GM10248 (cell line): ENCODE measurements at regions not wholly inside any gene's neighbourhood (a gene's known extent, or its start where the extent isn't known, plus 50 kb on each side); places are given as distances from the start of the nearest gene placed in this dataset.
"Not testable (repeated sequence)": the region's sequence is repeated elsewhere in the genome, so short reads cannot be mapped to it uniquely, and the experiment has no call there.

Experiments used
- CTCF ChIA-PET: fragments of 300-600 bp; sonication (Branson Sonifier 250); formaldehyde crosslinking; extraction: SDS; loops from one replicate; lab custom pipeline; 2021; ENCODE audit warnings: antibody characterized with exemption; lab: Yijun Ruan, JAX
- POLR2A ChIA-PET: fragments of 350-650 bp; sonication (Branson Sonifier 250); formaldehyde crosslinking; extraction: SDS; loops from one replicate; lab custom pipeline; 2020; ENCODE audit warnings: antibody characterized with exemption; lab: Yijun Ruan, JAX
- DNase-seq: peaks from one replicate; pipeline ENCODE4 v3.0.0; 2012; ENCODE audit errors: extremely low spot score
- TF ChIP-seq, protein P1 (sequence below): IDR thresholded peaks from 2 replicates; pipeline ENCODE4 v1.5.1; 2012; ENCODE audit warnings: mild to moderate bottlenecking, low read depth; ENCODE audit errors: extremely low read depth, missing control alignments, control extremely low read depth

DNA sequence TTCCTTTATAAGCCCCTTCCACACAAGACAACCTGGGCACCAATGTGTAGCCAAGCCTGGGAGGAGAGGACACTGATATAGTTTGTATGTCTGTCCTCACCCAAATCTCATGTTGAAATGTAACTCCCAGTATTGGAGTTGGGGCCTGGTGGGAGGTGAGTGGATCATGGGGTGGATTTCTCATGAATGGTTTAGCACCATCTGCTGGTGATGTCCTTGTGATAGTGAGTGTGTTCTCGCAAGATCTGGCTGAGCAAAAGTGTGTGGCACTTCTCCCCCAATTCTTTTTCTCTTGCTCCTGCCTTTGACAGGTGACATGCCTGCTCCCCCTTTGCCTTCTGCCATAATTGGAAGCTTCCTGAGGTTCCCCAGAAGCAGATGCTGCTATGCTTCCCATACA is 135.8 kb downstream of the USP31 start:
- ChIA-PET CTCF (interaction anchor here (0.9 kb wide), 1 partner anchor 17 kb away, joined by 3 read pairs; no protein-coding TSS in a partner anchor), POLR2A (no interaction called here)
- TF ChIP-seq, protein P1, sequence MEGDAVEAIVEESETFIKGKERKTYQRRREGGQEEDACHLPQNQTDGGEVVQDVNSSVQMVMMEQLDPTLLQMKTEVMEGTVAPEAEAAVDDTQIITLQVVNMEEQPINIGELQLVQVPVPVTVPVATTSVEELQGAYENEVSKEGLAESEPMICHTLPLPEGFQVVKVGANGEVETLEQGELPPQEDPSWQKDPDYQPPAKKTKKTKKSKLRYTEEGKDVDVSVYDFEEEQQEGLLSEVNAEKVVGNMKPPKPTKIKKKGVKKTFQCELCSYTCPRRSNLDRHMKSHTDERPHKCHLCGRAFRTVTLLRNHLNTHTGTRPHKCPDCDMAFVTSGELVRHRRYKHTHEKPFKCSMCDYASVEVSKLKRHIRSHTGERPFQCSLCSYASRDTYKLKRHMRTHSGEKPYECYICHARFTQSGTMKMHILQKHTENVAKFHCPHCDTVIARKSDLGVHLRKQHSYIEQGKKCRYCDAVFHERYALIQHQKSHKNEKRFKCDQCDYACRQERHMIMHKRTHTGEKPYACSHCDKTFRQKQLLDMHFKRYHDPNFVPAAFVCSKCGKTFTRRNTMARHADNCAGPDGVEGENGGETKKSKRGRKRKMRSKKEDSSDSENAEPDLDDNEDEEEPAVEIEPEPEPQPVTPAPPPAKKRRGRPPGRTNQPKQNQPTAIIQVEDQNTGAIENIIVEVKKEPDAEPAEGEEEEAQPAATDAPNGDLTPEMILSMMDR = no peak
- no peak for DNase-seq

DNA sequence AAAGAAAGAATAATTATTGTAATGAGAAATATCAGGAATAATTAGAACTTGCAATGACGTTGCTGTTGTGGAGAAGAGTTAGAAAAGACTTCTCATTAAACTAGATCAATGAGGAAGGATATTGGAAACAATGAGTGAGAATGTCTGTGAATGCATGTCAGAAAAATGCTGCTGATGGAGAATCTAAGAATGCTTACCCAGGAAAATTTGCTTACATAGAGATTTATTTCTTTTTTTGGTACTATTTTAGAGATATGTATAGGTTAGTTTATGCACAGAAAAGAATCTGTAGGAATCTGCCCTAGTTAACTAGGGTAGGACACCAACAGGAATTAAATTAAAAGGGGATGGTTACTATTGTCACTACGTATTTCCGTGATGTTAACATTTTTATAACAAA is 140.2 kb downstream of the USP31 start:
- DNase-seq = no peak
- ChIA-PET CTCF (no interaction called here), POLR2A (no interaction called here)
- TF ChIP-seq, protein P1 = no peak

DNA sequence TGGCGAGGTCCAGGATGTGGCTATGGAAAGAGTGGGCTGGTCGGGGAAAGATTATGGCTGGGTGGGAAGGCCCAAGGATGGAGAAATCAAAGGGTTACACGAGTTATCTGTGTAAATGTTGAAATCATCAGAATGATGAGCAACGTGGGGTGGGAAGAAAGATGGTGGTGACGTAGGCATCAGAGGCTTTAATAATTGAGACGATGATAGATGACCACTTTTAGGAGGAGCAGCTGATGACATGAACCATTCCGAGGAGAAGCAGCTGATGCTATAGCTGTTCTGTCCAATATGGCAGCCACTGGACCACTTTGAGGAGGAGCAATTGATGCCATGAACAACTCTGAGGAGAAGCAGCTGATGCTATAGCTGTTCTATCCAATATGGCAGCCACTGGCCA is 141.2 kb downstream of the USP31 start:
- no peak for DNase-seq
- CTCF ChIA-PET = no interaction called here
- TF ChIP-seq, protein P1 = no peak
- POLR2A ChIA-PET = no interaction called here

- CTCF ChIA-PET = no interaction called here
- POLR2A ChIA-PET = no interaction called here
- TF ChIP-seq, protein P1 = no peak
- no peak for DNase-seq
These were observed 142.9 kb downstream of the USP31 start for GRCh38 chr16:23006380-23006779.

- CTCF ChIA-PET = no interaction called here
- POLR2A ChIA-PET = no interaction called here
- no peak for DNase-seq
- TF ChIP-seq, protein P1 = no peak
These were observed 143.3 kb downstream of the USP31 start for GRCh38 chr16:23005951-23006350.

- TF ChIP-seq, protein P1 = no peak
- ChIA-PET CTCF (no interaction called here), POLR2A (no interaction called here)
- no peak for DNase-seq
These were observed 159.7 kb downstream of the USP31 start for GRCh38 chr16:22989598-22989997.

DNA sequence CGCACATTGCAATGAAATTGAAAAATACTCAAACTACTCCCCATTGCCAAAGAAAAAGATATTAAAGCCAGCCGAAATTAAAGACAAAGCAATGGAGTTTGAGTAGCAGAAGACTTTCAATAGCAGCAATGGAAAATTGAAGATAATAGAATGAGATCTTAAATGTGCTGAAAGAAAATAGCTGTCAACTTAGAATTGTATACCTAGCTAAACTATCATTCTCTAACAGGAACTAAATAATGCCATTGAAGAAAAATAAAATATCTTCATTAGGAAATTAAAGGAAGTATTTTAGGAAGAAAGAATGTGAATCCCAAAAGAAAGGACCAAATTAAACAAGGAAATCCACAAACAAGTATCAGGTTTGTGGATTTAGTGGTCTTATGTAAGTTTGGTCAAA is 165.6 kb downstream of the USP31 start:
- CTCF ChIA-PET = no interaction called here
- TF ChIP-seq, protein P1 = no peak
- no peak for DNase-seq
- POLR2A ChIA-PET = no interaction called here

DNA sequence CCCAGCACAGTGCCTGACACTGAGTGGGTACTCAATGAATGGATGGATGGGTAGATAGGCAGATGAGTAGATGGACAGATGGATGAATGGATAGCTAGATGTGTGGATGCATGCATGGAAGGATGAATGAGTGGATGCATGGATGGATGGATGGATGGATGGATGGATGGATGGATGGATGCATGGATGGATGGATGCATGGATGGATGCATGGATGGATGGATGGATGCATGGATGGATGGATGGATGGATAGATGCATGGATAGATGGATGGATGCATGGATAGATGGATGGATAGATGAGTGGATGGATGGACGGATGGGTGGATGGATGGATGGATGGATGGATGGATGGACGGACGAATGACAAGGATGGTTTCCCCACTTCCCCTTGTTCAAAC is 166.6 kb downstream of the HS3ST2 start:
- DNase-seq, CTCF ChIA-PET, POLR2A ChIA-PET: not testable (repeated sequence)
